ENCODE measurements at regions not wholly inside any gene's neighbourhood (a gene's known extent, or its start where the extent isn't known, plus 50 kb on each side); places are given as distances from the start of the nearest gene placed in this dataset.
"Not testable (repeated sequence)": the region's sequence is repeated elsewhere in the genome, so short reads cannot be mapped to it uniquely, and the experiment has no call there.

- DNase-seq (ENCODE audit: low spot score): no peak
Measured at GRCh38 chr3:182508919-182509711, 284.2 kb upstream of the ATP11B start.

- no peak for DNase-seq (ENCODE audit: low spot score)
Measured at GRCh38 chr3:182509844-182510460, 283.4 kb upstream of the ATP11B start.

GRCh38 chr3:182514236-182514964 lies 278.9 kb upstream of the ATP11B start:
- no peak for DNase-seq (ENCODE audit: low spot score)

DNA sequence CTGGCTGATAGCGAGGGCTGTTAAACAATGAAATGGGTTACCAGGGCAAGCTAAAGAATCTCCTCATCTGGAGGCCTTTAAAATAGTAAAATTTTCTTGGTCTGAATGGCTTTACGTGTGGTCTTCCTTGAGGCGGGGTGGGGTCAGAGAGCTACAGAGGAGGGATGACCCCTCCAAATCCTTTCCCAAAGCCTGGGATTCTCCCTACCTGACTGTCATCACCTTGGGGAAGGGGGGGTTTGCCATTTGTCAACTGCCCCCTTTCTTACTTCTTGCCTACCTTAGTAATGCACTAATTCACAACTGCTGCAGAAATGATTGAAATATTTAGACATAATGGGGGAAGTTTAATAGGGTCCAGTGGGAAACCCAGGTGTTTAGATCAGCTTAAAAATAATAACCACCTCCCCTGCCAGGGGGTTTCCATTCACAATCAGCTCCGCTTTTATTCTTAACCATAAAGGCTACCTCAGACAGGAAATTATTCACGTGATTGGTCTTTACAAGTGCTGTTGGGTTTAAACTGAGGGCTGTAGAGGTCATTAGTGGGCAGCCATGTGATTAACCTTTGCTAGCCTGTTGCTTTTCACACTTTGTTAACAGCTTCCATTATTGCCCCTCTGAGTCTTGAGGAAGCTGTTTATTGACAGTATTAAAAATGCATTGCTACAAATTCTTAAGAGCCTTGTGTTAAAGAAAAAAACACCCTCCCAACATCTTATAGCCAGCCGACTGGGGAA lies 276.5 kb upstream of the ATP11B start:
- no peak for DNase-seq (ENCODE audit: low spot score)

- no peak for DNase-seq (ENCODE audit: low spot score)
Measured at GRCh38 chr3:182519569-182519968, 273.7 kb upstream of the ATP11B start.

DNA sequence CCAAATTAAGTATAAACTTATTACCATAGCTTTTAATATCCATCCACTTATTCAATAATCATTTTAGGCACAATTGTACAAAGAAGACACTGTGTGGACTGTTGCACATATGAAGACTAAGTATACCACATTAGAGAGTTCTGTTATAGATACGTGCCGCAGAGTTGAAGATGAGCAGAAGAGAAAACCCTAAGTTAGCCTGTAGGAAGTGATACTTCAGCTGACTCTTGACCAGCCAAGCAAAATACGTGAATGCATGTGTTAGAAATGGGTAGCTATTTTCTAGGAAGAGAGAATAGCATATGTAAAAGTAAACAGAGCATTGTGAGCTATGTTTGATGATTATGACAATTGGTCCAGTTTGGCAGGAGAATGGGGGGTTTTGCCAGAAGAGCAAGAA lies 272.0 kb upstream of the ATP11B start:
- no peak for DNase-seq (ENCODE audit: low spot score)

- DNase-seq (ENCODE audit: low spot score): not testable (repeated sequence)
Measured at GRCh38 chr3:182523424-182523823, 269.9 kb upstream of the ATP11B start.

DNA sequence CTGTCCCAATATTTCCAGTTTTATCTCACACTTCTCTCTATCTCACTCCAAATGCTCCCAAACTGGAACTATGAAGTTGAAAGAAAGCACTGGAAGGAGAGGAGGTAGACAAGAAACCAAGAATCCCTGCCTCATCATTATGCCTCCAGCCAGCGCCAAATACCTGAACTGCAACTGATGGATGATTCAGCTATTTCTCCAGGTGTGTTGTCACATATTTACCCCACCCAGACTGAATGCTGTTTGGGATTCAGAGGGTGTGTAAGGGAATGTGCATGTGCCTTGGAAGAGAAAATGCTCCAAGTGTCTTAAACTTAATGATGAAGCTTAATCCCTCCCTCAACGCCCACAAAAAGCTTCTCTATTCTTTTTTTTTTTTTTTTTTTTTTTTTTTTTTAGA lies 269.5 kb upstream of the ATP11B start:
- DNase-seq (ENCODE audit: low spot score): no peak

DNA sequence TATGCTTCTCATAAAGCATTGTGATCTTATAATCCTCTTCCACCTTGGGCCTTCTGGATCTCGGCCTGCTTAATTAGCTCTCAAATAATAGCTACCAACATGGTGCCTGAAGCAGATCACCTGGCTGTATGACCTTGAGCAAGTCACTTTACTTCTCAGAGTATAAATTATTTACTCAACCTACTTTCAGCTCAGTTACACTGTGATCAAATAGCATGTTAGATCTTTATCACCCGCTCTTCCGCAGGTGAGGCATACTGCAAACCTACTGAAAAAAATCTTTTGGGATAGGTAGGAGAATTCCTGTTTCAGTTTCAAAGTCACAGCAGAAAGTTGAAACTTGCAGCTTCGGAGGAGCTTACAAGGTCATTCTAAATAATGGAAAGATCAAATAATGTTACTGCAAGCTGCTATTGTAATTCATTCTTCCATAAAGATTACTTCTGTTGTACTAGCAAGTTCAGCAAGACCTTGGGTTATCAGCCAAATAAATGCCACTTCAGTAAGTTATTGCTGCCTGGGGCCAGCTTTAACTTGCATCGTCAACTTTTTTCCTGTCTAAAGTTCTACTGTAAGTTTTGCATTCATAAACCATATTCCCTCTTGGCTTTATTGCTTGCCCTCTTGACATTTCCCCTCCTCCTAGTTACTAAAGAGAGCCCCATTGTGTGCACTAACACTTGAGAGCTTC lies 268.4 kb upstream of the ATP11B start:
- no peak for DNase-seq (ENCODE audit: low spot score)

DNA sequence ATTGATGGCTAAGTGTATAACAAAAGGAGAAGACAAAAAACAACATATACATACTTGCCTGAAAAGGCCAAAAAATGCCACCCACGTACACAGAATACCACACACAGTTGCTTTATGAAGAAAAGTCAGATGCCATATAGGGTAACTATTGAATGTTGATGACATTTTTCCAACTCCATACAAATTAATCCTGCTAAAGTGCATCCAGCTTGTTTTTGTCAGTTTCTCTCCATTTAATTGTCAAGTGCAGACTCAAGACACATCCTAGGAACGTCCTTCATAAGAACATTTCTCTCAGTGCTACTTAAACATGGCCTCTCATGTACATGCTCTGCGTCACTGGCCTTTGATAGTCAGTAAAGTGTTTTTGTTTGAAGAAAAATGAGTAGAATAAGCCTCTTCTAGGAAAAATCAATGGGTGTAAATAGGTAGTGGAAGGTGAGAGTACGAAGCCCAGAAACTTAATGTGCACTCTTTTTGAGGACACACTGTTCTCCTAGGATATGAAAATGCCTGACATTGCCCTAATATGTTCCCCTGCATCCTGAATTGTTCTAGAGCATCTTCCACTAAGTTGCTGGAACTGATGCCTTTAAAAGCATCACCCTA lies 267.4 kb upstream of the ATP11B start:
- DNase-seq (ENCODE audit: low spot score): no peak

- DNase-seq (ENCODE audit: low spot score): no peak
Measured at GRCh38 chr3:182527745-182528144, 265.6 kb upstream of the ATP11B start.

DNA sequence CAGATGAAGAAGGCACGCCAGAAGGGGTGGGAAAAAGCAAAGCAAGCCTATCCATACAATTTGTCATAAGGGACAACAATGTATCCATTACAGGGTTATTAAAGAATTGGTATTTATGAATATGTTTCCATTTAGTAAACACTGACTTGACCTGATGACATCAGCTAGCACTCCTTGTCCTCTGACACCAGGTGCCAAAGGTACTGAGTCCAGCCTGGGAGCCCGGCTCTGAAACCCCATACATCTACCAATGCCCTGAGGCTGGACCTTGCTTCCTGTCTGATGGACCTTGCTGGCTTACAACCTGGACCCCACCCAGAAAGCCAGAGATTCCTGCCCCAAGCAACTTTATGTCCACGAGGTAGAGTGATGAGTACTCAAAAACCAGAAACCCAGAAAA lies 263.0 kb upstream of the ATP11B start:
- no peak for DNase-seq (ENCODE audit: low spot score)

GRCh38 chr3:182533394-182533793 lies 259.9 kb upstream of the ATP11B start:
- DNase-seq (ENCODE audit: low spot score): peak; percentile 23

DNA sequence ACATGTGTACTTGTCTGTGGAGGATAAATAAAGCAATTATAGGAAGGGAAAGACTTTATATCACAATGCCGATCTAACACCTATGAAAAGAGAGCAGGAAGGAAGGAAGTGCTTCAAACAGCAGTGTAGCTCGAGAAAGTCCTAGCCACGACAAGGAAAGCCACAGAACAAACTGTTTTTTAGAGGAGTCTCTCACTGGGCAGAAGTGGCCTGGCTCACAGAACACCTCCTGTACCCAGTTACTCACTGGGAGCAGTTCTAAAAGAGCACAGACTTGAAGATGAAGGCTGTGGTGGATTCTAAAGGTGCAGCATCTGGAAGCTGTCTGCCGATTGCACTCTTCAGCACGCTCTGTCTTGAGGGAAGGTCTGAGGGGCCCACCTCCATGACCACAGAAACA lies 248.8 kb upstream of the ATP11B start:
- DNase-seq (ENCODE audit: low spot score): no peak

- DNase-seq (ENCODE audit: low spot score): no peak
Measured at GRCh38 chr3:182562274-182562673, 231.0 kb upstream of the ATP11B start.

GRCh38 chr3:182565916-182566796 lies 227.1 kb upstream of the ATP11B start:
- no peak for DNase-seq (ENCODE audit: low spot score)

DNA sequence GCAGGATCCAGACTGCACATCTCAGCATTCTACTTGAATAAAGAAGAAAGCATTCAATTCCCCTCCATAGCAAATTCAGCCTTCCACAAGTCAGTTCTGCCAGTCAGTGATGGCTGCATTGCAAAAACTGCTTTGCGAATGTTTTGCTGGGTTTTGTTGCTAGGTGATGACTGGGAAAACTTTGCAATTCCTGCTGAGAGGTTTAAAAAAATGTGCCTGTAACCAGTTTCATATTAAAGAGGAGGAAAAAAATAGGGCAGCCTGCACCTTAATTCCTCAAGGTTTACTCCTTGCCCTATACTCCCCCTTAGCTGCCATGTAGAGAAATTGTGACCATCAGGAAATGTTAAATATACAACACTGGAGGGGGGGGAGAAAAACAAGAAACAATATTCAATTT lies 225.6 kb upstream of the ATP11B start:
- DNase-seq (ENCODE audit: low spot score): no peak

DNA sequence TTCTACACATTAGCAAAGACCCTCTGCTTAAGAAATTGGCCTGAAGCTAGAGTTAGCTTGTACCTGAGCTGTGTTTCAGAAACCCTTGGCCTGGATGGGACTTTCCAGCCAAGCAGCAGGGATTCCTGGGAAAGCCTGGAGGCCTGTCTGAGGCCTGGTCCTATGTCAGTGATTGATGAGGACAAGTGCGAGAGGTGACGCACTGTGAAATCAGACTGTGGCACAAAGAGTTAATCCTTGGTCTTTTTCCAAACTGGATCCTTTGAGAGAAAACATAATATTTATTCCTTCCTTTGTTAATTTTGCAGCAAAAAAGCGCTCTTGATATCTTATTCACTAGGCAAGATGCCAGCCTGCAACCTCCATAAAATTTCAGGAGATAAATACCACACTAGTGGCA lies 225.0 kb upstream of the ATP11B start:
- DNase-seq (ENCODE audit: low spot score): no peak

DNA sequence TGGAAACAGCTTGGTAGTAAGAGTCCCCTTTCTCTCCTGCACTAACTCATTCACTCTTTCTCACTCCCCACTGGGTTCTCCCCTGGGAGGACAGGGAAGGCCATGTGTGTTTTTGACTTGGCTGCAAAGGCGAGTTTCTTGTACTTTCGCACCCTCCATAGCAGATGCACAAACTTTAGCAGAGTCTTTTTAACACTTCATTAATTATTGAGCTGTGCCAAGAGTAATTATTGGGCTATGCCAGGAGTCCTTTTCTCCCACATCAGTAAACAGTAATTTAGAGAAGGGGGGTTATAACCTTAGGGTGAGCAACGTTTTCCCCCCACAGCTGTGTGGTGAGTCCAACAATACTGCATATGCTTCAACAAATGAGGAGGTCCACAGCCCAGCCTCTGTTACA lies 224.4 kb upstream of the ATP11B start:
- DNase-seq (ENCODE audit: low spot score): no peak

DNA sequence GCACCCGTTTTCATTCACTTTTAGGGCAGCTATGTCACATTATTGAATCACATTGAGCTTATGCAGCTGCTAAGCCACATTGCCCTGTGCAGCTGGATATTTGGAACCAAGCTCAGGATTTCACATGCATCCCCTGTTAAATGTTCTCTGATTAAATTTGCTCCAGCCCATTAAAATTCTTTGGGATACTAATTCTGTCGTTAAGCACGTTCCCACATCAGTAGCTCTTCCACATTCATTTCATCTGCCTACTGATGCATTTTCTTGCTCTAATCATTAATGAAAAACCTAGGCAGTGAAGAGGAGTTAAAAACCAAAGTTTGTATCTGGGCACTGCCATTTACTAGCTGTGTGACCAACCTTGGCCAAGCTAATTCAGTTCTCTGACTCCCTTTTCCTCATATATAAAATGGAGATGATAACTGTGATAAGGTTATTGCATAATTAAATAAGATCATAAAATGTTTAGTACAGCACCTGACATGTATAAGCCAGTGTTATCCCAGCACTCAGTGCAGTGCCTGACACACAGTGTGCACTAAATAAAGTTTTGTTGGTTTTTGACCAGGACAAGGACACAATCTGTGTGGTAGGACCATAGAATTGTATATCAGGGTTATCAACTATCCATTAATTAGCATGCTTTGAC lies 222.2 kb upstream of the ATP11B start:
- DNase-seq (ENCODE audit: low spot score): no peak

Measured in hematopoietic multipotent progenitor cell treated with erythropoietin and hydrocortisone succinate and interleukin-3 and kit ligand, for 17 days (in vitro differentiated cells).